GM21737 (cell line): ENCODE measurements at regions not wholly inside any gene's neighbourhood (a gene's known extent, or its start where the extent isn't known, plus 50 kb on each side); places are given as distances from the start of the nearest gene placed in this dataset.

Source experiments
- ATAC-seq: cut with Tn5 transposase; IDR thresholded peaks from one replicate; pipeline ENCODE4 v1.9.1; 2021; ENCODE audit warnings: mild to moderate bottlenecking, moderate library complexity; ENCODE audit not compliant: unreplicated experiment

DNA sequence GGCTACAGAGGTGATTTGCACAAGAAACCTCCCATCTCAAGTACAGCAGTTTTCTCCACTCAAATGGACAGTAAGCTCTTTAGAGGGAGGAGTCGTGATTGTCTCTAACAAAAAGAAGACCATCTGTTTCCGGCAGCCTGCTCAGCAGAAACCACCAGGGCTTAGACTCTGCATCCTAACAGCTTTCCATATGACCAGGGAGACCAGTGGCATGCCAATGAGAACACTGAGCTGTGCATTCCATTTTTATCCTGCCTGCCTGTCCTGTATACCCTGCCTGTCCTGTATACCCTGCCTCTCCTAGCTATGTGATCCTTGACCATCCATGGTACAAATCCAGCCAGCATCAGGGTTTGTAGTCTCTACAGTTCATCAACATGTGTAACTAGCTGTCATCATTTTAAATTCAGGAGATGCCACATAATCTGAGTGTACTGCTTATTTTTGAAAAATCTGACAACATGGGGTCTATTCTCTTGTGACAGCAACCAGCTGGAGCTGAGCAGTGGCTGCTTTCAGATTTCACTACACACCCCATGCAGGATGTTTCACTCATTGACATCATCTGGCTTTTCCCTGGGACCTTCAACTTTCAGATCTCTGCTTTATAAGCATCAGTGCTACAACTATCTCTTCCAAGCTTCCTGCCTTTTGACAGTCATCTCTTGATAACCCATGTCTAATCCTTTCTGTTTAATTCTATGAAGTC is 50.5 kb upstream of the POU2AF2 start:
- ATAC-seq: no peak

DNA sequence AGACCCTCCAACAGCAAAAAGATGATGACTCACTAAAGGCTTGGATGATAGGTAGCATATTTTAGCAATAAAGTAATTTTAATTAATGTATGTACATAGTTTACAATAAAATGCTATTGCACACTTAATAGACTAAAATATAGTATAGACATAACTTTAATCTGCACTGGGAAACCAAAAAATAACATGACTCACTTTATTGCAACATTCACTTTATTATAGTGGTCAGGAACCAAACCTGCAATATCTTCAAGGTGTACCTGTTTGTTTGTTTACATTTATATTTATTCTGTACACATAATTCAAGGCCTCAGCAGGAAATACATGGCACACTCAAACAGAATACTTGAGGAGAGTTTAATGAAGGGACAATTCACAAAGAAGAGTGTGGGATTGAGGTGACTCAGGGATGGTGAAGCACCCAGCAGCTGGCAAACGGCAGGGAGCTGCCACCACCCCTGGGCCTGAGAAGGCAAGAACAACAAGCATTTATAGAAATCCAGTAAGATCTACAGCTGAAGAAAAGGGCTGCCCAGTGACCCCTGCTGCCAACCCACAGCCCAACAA is 51.5 kb upstream of the POU2AF2 start:
- ATAC-seq: no peak

DNA sequence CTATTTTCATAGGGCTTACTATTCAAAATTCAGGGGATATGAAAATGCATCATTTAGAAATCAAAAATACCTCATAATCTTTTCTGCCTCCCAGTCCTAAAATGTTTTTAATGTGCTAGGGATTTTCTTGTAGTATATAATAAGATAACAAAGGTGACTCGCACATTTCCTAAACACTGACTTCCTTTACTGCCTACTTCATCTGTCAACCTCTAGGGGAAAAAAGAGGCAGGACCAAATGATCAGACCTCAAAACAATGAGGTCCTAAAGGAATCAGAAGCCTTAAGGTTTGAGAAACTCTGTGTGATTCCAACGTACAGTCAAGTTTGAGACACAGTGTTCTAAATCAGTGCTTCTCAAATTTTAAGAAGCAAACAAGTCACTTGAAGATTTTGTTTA is 56.1 kb upstream of the POU2AF2 start:
- no peak for ATAC-seq

DNA sequence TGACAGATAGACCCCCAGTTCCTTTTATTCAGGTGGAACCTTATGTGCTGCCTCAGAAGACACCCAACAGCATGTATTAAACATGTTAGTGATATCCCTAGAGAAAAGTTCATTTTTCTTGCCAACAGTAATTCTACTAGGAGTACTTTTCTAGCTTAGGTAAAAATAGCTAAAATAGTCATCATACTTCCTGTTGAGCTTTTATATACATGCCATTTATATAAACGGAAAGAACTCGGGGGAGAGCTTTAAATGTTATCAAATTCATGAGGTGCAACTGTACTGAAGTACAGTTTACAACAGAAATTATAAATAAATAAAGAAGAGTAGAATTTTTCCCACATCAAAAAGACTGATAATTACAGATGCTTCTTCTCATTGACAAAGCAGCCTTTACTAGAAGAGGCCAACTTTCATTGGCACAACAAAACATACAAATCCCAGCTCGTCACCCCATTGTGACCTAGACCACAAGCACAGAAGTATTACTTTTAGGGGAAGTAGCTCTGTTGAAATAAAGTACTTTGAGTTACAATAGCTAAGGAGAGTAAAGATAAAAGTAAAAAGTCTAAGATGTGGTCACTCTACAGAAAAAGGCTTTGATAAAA is 59.1 kb upstream of the POU2AF2 start:
- ATAC-seq: no peak

DNA sequence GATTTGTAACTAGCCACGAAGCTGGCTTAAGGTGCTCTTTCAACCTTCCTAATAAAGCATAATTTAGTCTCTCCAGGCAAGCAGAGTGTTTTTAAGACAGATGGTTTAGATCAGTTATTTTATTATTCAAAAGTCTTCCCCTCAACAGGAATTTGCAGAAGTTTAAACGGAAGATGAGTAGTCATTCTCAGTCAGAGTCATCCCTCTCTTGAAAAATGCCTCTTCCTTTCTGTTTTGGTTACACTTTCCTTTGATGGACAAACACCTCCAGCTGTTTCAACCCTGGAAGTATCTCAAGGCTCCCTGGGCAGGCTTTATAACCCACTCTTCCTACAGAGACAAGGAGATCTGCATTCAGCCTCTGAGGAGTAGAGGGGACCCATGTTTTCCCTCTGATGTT is 60.3 kb upstream of the POU2AF2 start:
- ATAC-seq: no peak

DNA sequence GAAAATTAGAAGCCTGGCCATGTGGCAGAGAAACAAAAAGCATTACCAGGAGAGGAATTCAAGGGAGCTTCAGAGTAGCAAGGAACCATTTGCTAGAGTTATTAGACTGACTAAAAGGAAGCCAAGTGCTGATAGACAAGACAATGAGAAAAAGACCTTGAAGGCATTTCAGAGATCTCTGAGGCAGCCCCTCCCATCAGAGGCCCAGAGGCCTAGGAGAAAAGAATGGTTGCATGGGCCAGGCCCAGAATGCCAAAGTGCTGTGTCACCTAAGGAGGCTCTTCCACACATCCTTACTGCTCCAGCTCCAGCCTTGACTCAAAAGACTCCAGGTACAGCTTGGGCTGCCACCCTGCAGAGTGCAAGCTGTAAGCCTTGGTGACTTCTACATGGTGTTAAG is 61.8 kb upstream of the POU2AF2 start:
- ATAC-seq: no peak

DNA sequence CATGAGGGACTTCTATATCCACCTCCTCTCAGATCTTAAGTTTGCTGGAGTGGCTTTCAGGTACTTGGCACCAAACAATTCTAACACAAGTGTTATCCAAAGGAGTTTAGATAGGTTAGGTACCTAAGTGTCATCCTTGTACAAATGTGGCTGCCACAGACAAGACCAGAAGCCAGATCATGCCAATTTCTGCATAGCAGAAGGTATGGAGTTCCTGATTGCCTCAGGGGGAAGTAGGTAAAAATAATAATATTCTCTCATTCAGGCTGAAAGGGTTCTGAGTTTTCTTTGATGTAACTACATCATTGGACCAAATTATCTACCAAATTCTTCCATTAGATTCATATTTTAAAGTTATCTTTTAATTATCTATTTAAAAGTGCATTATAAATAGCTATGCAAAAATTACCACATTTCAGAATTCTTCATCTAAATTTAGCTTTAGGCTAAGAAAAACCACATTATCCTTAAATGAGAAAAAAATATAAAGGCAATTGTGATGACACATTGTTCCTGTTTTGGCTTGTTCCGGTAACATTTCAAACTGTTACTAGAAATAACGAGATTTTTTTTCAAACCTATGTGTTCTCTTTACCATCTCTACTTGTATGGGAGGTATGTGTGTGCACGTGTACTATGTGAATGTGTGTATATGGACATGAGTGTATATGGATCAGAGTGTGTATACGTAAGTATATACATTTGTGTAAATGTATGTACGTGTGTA is 66.2 kb upstream of the POU2AF2 start:
- no peak for ATAC-seq

DNA sequence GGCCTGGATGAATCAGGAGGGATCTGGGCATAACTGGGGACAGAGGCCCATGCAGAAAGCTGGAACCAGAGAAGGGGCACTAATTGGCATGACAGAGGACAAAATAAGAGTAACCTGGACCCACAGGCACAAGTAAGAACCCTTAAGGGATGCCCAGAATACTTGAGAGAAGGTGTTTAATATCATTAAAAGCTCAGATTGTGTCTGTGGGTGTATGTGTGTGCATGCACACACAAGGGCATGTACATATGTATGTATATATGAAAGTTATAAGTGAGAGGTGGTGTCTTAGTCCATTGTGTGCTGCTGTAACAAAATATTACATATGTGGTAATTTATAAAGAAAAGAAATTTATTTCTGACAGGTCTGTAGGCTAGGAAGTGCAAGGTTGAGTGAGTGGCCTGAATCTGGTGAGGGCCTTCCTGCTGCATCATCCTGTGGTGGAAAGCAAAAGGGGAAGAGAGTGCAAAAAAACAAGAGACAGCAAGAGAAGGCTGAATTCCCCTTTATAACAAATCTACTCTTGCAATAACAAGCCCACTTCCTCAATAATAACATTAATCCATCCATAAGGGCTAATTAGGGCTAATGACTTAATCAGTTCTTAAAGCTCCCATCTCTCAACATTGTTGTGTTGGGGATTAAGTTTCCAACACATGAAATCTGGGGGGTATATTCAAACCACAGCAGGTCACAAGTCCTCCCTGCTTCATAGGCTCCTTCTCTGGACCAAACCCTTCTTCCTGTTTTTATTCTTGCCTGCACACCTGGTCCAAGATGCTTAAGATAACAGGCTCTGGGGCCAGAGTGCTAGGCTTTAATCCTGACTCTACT is 68.3 kb upstream of the POU2AF2 start:
- peak; percentile 84 for ATAC-seq

DNA sequence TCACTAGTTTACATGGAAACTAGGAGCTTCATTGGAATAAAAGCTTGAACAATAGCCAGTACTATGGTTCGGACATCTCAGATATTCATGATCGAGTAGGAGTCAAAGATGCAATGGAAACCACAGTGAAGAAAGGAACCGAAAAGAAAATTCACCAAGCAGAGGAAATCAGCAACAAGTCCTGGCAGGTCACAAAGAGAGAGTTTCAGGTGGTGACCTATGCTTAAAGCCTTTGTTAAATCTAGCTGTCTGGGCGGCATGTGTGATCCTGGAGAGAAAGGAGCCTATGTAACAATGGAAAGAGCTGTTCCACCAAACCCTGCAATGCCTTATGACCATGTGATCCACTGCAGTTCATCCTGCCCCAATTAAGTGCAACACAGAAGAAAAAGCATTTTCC is 68.9 kb upstream of the POU2AF2 start:
- ATAC-seq: peak; percentile 36

DNA sequence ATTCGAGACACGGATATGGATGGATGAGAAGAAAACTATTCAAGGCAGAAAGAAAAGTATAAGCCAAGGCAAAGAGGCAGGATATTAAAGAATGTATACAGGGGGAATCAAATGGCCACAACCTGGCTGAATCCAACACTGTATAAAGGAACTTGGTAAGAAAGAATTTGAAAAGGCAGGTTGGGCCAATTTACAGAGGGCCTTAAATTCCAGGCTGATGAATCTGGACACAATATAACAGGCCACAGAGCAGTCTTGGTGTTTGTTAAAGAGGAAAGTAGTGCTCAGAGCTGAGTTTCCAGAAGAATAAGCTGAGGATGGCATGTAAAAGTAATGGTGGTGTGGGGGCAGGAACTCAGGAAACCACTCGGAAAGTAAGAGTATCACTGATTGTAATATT is 72.3 kb upstream of the POU2AF2 start:
- ATAC-seq: no peak

DNA sequence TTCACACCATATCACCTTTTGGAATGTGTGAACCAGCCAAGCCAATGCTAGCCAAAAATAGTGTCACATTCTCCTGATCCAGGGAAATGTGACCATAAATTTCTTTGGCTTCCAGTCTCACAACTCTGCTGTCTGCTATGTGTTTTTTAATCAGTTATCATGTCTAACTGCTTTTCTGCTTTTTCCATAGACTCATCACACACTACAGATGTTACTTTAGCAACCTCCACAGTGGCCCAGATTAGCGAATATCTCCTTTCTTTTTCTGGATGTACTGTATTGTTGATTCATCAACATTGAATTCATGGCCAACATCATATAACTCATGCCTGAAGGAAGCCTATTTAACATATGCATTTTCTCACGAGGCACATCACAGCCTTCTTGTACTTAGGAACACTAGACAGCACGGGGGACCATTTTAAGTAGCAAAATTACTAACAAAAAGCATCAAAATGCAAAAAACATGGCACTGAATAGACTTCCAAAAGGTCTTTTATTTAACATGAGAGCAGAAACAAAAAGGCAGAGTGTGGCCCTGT is 73.1 kb upstream of the POU2AF2 start:
- no peak for ATAC-seq

DNA sequence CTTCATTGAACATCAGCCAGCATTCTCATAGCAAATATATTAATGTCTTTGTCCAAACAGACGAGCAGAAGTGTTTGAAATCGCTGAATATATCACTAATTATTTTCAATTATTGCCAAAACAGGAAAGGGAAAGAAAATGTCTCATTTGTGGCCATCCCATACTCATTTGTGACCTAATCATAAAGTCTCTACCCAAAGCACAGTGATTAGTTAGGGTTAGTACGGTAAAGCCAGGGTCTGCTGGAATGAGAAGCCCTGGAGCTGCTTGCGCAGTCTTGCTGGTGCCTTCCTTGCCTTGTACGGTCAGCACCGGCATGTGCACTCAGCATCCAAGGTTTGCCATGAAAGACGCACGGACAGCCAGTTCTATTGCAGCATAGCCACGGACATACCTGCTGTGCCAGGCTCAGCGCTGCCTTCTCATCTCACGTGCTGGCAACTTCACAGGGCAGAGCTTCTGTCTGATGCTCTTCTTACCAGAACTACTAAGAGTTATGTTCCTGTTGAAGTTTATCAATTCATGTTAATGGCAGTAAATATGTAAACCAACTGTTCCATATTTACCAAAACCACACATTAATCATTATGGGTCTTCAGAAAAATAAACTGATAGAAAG is 74.7 kb upstream of the POU2AF2 start:
- ATAC-seq: no peak

DNA sequence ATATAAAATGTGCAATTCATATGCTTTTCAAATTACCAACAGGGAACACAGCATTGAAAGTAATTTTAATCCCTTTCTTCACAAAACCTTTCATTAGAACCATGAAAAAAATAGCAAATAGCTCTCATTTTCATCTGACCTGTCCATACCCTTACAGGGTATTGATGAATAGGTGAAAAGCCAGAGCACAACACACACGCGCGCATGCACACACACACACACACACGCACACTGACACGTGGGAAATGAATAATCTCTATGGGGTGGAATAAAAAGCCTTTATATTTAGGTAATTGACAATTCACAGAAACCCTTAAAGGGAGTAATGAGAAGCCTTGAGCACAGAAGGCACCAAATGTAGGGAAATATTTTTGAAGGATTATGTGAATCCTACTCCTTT is 76.2 kb upstream of the POU2AF2 start:
- ATAC-seq: no peak

DNA sequence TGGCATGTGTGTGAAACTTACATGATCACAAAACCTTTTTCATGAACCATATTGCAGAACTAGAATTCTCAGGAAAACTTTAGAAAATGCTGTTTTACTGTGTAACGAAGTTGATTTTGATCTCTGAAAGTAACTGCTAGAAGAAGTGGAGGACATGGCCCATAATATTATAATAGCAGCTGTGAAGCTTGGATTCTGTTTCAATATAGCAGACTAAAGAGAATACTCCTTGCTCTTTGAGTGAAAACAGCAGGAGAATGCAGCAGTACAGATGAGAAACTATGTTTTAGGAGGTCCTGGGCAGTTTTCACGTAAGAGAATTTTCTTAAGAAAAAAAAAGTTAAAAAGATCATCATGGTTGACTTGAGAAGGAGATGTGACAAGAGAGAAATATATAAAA is 76.7 kb upstream of the POU2AF2 start:
- ATAC-seq: no peak

DNA sequence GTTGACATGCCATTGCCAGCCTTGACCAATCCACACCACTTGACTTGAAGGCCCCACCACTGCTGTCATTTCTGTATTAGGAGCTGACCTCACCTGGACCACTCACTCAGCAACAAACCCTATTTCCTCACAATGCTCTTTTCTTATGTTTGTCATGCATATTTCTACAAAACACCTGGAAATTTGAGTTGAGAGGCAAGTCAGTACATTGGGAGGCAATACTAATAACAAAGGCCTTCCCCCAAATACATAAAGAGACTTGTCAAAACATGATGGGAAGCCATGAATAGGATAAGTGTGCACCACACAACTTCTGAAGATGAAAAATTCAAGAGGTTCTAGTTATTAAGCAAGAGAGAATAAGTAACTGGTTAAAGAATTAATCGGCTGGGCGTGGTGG is 77.9 kb upstream of the POU2AF2 start:
- ATAC-seq: no peak

DNA sequence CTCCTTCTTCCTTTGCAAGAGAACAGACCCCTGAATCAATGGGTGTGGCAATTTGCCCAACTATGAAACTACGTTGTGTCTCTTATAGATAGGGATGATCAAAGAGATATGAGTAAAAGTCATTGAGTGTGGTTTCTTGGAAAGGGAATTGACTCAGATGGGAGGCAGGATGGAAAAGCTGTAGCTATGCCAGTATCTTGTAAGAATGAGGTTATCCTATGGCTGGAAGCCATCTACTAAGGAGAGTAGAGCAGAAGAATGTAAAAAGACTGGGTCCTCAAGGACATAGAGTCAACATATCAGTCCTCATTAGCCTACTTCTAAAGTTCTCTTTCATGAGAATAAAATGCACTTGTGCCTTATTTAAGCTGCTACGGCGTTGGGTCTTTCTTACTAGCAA is 78.9 kb upstream of the POU2AF2 start:
- ATAC-seq: no peak

DNA sequence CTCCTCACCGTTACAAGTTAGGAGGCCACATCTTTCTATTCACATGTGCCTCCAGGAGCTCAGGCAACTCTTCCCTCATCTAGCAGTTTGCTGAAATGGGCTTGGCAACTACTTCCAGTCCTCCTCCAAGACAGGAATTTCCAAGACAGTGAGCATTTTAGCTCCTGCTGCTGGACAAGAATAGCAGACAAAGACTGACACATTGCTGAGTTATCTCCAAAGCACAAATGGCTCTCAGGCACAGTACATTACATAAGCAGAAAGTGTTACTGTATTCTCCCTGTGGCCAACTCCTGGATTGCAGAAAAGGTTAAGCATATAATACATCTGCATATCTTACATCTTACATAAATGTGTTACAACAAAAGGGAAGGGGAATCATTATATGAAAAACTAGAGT is 83.2 kb upstream of the POU2AF2 start:
- no peak for ATAC-seq

DNA sequence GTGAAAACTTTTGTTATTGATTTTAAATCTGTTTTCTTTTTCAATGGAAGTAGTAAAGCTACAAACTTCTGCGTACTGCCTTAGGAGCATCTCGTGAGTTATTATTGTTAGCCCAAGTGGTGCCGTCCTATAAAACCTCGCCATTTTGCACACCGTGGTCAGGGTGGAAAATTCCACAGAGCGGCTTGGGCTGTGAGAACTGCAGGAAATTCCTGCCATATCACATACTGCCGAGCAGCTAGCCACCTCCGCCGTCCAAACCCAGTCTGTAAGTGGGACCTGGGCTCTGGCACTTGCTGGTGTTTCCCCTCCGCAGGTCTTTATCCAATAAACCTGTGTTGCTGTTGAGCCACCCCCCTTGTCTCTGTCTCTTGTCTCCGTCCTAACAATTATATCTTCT is 88.0 kb upstream of the POU2AF2 start:
- ATAC-seq: no peak

DNA sequence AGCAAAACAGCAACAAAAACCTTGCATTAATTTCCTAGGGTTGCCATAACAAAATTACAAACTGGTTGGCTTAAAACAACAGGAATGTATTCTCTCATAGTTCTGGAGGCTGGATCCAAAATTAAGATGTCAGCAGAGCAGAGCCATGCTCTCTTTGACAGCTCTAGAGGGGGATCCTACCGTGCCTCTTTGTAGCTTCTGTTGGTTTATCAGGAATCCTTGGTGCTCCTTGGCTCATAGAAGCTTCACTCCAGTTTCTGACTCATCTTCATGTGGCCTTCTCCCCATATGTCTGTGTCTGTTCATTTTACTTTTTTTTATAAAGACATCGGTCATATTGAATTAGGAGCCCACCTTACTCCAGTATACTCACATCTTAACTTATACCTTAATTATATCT is 90.5 kb upstream of the POU2AF2 start:
- no peak for ATAC-seq

DNA sequence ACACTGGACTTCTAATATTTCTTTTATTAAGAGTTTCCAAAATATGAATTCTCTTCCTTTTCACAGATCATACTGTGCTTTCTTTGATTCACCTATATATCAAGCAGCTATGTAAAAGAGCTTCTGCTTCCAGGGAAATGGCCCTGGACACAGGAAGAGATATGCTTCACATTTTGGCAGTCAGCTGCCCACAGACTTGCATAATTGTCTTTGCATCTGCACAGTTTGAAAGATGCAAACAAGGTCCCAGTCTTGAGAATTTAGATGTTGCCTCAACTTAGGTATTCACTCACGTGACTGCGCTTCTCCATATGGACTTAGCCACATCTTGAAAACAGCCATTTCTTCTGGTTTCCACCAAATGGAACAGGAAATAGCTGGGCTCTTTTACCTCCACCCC is 92.3 kb upstream of the POU2AF2 start:
- no peak for ATAC-seq
